ENCODE measurements at regions not wholly inside any gene's neighbourhood (a gene's known extent, or its start where the extent isn't known, plus 50 kb on each side); places are given as distances from the start of the nearest gene placed in this dataset.

DNA sequence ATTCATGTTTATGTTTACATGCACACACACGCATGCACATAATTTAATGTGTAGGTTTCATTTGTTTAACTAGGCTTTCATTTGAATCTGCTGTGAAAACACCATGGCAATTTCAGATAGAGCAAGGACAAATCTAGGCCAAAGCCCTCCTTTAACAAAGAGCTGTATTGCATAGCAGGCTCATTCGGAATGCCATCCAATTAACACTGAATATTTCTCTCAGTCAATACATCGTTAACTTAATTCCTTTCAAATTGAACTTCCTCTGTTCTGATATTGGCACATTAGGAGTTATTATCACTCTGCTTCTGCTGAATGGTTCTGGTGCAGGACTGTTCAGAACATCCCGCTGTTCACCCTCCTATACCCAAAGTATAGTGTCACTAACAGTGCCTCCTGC, 435.1 kb upstream of the CDH20 start:
- TF ChIP-seq, protein P1, sequence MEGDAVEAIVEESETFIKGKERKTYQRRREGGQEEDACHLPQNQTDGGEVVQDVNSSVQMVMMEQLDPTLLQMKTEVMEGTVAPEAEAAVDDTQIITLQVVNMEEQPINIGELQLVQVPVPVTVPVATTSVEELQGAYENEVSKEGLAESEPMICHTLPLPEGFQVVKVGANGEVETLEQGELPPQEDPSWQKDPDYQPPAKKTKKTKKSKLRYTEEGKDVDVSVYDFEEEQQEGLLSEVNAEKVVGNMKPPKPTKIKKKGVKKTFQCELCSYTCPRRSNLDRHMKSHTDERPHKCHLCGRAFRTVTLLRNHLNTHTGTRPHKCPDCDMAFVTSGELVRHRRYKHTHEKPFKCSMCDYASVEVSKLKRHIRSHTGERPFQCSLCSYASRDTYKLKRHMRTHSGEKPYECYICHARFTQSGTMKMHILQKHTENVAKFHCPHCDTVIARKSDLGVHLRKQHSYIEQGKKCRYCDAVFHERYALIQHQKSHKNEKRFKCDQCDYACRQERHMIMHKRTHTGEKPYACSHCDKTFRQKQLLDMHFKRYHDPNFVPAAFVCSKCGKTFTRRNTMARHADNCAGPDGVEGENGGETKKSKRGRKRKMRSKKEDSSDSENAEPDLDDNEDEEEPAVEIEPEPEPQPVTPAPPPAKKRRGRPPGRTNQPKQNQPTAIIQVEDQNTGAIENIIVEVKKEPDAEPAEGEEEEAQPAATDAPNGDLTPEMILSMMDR (conservative IDR thresholded peaks at IDR 0.05; ENCODE audit: low read length): no peak
- no peak for TF ChIP-seq EZH2phosphoT487 (IDR thresholded peaks at IDR 0.05; ENCODE audit: borderline replicate concordance, low read depth, low read length)

Data from OCI-LY7 (cell line).